Inflammatory macrophage treated with lipopolysaccharide for 1 hour (primary cell): ENCODE measurements at regions not wholly inside any gene's neighbourhood (a gene's known extent, or its start where the extent isn't known, plus 50 kb on each side); places are given as distances from the start of the nearest gene placed in this dataset.

Experiments used
- DNase-seq, 2 donors: peaks; one replicate each; pipeline ENCODE4 v3.0.0-alpha.2; 2020 to 2022

DNA sequence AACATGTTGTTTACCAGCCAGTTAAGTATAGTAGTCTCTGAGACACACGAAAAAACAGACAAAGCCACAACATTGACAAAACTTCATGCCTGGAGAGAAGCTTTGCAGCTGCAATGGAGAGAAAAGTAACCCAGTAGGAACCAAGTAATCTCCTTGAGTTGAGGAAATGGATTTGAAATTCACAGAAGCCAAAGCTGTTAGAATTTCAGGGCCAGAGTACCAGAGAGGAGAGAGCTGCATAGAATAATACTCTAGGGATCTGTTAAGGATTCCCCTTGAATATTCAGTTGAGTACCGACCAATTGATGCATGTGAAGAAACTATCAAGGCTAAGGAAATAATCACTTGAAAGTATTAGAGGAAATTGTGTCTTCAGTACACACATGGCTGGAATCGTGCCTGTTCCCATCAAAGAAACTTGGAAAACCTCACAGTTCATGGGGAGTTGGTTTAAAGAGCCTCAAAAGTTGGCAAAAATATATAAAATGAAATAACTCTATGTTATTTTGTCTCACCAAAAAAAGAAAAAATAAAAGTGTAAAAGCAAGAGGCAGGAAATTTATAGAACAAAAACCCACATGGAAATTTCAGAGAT lies 324.0 kb upstream of the NEGR1 start:
- DNase-seq, result no peak

DNA sequence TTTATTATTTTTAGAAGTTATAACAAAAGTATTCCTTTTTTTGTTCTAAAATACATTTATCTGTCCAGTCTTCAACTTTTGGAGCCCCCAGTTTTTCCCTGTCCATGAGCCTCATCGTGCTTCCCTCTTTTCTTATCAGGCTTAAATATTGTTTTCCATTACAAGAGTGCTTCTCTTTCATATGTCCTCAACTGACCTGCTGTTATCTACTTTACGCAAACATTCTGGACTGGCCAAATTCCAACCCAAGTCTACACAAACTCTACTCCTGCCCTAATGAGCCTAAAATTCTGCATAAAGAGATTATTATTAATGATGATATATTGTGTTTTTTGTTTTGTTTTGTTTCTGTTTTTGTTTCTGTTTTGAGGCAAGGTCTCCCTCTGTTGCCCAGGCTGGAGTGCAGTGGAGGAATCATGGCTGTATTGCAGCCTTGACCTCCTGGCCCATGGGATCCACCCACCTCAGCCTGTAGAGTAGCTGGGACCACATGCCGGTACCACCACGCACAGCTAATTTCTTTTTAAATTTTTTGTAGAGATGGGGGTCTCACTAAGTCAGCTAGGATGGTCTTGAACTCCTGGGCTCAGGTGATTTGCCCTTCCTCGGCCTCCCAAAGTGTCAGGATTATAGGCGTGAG lies 318.8 kb upstream of the NEGR1 start:
- no peak for DNase-seq

GRCh38 chr1:72586023-72586685 lies 303.8 kb upstream of the NEGR1 start:
- DNase-seq, result no peak

- no peak for DNase-seq
Measured at GRCh38 chr1:72579629-72580028, 297.3 kb upstream of the NEGR1 start.

DNA sequence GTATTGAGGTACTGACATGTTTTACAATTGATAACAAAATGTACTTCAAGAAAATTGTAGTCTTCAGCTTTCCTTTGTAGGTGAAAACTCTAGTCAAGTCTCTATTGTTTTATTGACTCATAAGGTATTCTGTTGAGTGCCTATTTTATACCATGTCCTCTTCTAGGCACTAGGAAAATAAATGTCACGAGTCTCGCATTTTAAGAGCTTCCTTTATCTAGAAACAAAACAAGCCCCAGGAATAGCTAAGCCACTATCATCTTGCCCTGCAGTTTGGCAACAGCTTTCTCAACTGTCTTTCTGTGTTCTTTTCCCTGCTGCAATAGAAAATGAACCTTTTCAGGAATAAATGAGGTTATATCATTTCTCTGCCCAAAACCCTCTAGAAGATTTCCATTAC lies 288.5 kb upstream of the NEGR1 start:
- DNase-seq, result no peak

- no peak for DNase-seq
Measured at GRCh38 chr1:72568113-72568512, 285.8 kb upstream of the NEGR1 start.

GRCh38 chr1:72567521-72567920 lies 285.2 kb upstream of the NEGR1 start:
- DNase-seq, result no peak

DNA sequence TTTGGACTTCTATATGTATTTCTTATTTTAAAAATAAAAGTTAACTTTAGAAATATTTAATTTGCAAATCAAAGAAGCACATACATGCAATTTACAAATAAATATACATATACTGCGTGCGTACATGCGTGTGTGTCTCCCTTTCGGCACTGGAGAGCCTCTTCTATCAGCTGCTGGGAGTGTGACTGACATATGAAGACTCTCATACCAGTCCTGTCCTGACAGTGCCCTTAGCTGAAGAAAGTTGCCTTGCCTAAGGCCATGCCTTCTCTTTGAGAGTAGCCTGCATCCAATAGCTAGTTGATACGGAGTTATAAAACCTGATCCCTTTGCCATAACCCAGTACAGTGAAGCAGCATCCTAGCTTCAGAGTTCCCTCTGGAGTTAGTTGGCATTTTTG lies 282.4 kb upstream of the NEGR1 start:
- no peak for DNase-seq

- peak; percentile 39 to 41 for DNase-seq
Measured at GRCh38 chr1:72557446-72558049, 275.2 kb upstream of the NEGR1 start.

DNA sequence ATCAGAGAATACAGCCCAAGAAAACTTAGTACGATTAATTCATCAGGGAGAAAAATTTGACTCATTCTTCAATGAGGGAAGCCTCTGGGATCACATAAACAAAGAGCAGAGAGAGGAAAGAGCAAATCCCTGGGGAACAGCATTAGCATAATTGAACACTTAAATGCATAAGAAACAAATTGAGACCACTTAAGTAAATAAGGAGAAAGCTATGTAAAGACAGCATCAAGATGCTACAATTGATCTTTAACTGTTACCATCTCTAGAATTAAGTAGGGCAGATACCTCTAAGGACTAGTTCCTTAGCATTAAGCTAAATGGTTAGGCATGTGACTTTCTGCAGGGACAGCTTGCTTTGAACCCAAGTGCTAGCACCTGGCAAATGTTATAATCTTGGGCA lies 265.1 kb upstream of the NEGR1 start:
- DNase-seq, result no peak

- DNase-seq, result no peak
Measured at GRCh38 chr1:72540674-72541073, 258.3 kb upstream of the NEGR1 start.

- no peak for DNase-seq
Measured at GRCh38 chr1:72535470-72535869, 253.1 kb upstream of the NEGR1 start.

GRCh38 chr1:72530646-72531045 lies 248.3 kb upstream of the NEGR1 start:
- no peak for DNase-seq

GRCh38 chr1:72526926-72527325 lies 244.6 kb upstream of the NEGR1 start:
- DNase-seq, result no peak

DNA sequence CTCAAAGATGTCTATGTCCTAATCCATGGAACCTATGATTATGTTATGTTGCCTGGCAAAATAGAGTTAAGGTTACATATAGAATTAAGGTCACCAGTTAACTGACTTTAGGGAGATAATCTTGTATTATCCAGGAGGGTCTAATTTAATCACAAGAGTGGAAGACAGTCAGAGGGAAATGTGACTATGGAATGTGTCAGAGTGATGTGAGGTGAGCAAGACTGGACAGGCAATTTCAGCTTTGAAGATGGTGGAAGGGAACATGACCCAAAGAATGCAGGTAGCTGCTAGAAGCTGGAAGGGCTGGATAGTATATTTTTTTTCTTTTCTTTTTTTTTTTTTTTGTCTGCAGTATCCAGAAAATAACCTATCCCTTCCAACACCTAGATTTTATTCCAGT lies 241.7 kb upstream of the NEGR1 start:
- DNase-seq, result no peak

- no peak for DNase-seq
Measured at GRCh38 chr1:72521659-72522058, 239.3 kb upstream of the NEGR1 start.

GRCh38 chr1:72516826-72517225 lies 234.5 kb upstream of the NEGR1 start:
- DNase-seq, result no peak

DNA sequence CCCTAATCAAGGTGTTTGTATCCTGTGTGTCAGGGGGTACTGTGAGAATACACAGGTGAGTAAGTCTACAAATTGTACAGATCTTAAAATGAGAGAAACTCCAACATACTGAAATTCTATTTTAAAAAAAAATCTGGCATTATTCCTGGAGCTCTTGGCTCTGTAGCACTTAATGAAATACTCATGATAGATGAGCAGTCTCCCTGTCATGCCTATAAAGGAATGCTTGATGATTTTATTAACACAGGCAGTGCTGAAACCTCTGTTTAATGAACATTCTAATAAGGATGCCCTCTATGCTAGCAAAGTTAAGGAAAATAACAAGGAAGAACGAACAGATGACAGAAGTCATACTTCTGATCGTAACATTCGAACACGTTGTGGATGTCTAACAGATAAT lies 233.9 kb upstream of the NEGR1 start:
- no peak for DNase-seq

DNA sequence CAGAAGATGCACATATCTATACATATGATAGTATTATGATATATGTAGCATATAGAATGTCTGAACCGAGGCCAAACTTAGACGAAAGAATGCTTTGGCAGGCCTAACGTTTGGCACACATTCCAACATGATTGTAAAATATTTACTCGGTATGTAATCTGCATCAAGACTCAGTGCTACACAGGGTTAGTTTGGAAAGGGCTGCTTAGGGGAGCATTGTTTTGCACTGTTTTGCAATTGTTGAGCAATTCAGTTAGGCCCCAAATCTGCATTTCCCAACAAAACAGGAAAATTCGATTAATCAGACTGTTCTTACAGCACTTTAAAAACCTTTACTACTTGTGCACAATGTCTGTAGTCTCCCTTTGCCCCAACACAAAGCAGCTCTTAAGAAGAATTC lies 216.0 kb upstream of the NEGR1 start:
- no peak for DNase-seq

DNA sequence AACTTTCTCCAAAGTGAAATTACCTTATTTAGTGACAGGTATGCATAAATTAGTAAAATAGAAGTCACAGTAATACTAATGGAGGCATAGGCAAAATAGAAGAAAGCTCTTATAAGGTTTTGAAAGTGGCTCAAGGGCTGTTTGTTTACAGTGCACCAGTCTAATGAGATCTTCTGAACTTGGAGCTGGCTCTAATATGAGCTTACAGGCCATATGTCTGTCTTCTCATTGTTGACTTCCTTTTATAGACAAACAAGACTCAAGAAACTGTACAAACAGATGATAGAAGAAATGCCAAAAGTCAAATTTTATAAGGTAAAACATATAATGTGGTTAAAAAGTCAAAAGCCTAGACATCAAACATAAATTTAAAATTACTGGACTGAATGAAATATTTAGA lies 207.5 kb upstream of the NEGR1 start:
- DNase-seq, result no peak

DNA sequence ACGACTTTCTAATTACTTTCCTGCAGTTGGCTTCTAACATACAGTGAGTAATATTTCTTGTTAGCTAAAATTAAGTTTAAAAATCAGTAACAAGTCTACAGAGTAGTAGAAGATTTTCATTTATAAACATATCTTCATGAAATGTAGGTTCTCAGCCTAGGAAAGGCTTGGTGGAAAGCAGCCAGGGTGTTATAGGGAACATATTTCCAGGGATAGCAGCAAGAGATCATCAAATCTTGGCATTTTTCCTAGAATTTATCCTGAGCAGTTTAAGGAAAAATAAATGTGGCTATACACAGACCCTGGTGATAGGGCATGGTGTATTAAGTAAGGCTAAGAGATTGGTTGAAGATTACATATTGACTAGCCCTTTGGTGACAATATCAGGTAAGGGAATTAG lies 203.5 kb upstream of the NEGR1 start:
- no peak for DNase-seq

GRCh38 chr1:72483846-72484357 lies 201.6 kb upstream of the NEGR1 start:
- no peak for DNase-seq

DNA sequence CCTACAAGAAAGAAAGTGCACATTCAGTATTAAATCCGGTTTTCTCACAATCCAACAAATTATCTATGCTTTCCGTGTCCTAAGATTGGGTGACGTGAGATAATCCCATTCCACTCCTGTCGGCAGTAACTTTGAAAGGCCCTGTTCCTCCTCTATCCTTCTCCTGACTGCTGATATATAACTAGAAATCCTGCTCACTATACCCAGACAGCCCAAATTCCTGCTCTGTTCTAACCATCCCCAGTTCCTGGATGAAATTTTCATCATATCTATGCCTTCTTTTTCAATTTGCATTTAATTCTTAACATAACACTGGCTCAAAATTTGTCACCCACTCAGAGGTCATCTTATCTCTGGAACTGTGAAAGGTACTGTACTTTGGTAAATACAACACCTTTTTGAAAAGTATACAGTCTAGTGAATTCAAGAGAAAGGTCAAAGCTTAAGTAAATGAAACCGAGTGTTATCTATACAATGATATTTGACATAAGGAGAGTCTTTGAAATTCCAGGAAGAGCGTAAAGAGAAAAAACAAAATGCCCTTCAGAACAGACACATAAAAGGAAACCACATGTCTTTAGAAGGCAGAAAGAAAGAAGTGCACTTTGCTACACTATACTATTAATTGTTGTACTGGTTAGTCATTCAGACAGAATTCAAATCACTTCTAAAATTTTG lies 200.5 kb upstream of the NEGR1 start:
- no peak for DNase-seq
